ENCODE measurements at regions not wholly inside any gene's neighbourhood (a gene's known extent, or its start where the extent isn't known, plus 50 kb on each side); places are given as distances from the start of the nearest gene placed in this dataset.

DNA sequence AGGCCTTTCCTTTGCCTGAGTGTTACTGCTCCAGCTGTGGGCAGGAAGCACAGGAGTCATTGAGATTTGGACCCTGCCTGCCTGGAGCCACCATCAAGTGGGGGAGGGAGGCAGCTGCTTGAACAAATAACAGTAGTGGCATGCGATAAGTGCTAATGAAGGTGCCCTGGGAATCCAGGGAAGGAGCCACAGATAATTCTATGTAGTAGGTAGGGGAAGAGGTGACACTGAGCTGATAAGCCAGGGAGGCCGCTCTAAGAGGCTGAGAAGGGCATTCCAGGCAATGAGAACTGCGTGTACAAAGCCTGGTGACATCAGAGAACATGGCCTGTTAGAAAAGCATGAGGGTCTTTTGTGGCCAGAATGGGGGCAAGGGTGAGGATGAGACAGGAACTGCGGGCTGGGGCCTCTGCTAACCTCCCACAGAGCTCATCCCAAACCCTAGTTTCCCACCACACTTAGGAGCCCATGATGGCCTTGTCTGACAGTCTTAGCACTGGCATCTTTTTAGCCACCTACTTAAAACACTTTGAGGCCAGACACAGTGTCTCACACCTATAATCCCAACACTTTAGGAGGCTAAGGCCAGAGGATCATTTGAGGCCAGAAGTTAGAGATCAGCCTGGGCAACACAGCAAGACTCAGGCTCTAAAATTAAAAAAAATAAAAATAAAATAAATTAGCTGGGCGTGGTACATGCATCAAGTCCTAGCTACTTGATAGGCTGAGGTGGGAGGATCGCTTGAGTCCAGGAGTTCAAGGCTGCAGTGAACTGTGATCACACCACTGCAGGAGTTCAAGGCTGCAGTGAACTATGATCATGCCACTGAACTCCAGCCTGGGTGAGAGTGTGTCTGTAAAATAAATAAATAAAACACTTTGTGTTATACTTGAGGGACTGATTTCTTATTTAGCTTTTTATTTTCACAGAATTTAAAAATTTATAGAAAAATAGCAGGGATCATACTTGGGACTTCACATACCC is 58.9 kb downstream of the TET3 start:
- TF ChIP-seq, protein P1, sequence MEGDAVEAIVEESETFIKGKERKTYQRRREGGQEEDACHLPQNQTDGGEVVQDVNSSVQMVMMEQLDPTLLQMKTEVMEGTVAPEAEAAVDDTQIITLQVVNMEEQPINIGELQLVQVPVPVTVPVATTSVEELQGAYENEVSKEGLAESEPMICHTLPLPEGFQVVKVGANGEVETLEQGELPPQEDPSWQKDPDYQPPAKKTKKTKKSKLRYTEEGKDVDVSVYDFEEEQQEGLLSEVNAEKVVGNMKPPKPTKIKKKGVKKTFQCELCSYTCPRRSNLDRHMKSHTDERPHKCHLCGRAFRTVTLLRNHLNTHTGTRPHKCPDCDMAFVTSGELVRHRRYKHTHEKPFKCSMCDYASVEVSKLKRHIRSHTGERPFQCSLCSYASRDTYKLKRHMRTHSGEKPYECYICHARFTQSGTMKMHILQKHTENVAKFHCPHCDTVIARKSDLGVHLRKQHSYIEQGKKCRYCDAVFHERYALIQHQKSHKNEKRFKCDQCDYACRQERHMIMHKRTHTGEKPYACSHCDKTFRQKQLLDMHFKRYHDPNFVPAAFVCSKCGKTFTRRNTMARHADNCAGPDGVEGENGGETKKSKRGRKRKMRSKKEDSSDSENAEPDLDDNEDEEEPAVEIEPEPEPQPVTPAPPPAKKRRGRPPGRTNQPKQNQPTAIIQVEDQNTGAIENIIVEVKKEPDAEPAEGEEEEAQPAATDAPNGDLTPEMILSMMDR (IDR thresholded peaks at IDR 0.05; ENCODE audit: low read length) = no peak
- TF ChIP-seq EZH2phosphoT487 (IDR thresholded peaks at IDR 0.05; ENCODE audit: low read length) (no peak), EZH2 (optimal IDR thresholded peaks at IDR 0.05; ENCODE audit: low read depth, low read length) (no peak)

All from MM.1S (cell line).